ENCODE measurements at regions not wholly inside any gene's neighbourhood (a gene's known extent, or its start where the extent isn't known, plus 50 kb on each side); places are given as distances from the start of the nearest gene placed in this dataset.

GRCh38 chr9:129487658-129488483 is 133.0 kb downstream of the C9orf50 start:
- Histone ChIP-seq H3K4me2 (ENCODE audit: low read depth, low read length) (peak overlapping the region; percentile 61), H2BK20ac (ENCODE audit: low read depth, low read length) (peak overlapping the region; percentile 97), H2BK5ac (ENCODE audit: low read depth, low read length, poor library complexity, severe bottlenecking) (peak overlapping the region; percentile 100), H2BK15ac (ENCODE audit: low read depth, low read length) (peak overlapping the region; percentile 99), H4K5ac (ENCODE audit: low read depth, low read length) (peak overlapping the region; percentile 98), H3K23ac (ENCODE audit: low read depth, low read length) (peak overlapping the region; percentile 100), H4K8ac (ENCODE audit: low read depth in 2 of 2, low read length in 2 of 2) (peak overlapping the region; percentile 95 to 100), H3K4me1 (ENCODE audit: control insufficient read depth, insufficient read depth, low read length) (peaks cover 65% of the 10 kb centered on the region), H4K20me1 (ENCODE audit: insufficient read depth, low read length) (no peaks in the 10 kb centered on the region; the same call in 1 of the 2 replicates), H3K4me3 (ENCODE audit: insufficient read depth, low read depth, low read length) (peak overlapping the region; percentile 23), H3K9ac (ENCODE audit: low read depth, low read length) (peak overlapping the region; percentile 95), H3K18ac (ENCODE audit: low read depth, low read length) (peak overlapping the region; percentile 93), H3K27me3 (ENCODE audit: control insufficient read depth, insufficient read depth, low read length) (no peaks in the 10 kb centered on the region), H3K36me3 (ENCODE audit: control insufficient read depth, insufficient read depth, low read length) (no peaks in the 10 kb centered on the region), H3K9me3 (ENCODE audit: control insufficient read depth, insufficient read depth, low read length) (no peaks in the 10 kb centered on the region), H4K91ac (ENCODE audit: insufficient read depth, low read depth, low read length) (peak overlapping the region; percentile 100), H3K56ac (ENCODE audit: extremely low read depth, insufficient read depth, low read length) (peak overlapping the region; percentile 97), H3K9me1 (ENCODE audit: insufficient read depth, low read length) (peaks cover 27% of the 10 kb centered on the region), H3K4ac (ENCODE audit: low read depth, low read length) (peak overlapping the region; percentile 100), H3K14ac (replicated peaks; ENCODE audit: low read depth, low read length) (peak overlapping the region; percentile 100), H2BK120ac (ENCODE audit: low read depth, low read length) (peak overlapping the region; percentile 100), H2AFZ (replicated peaks; ENCODE audit: low read length, poor library complexity) (peak overlapping the region; percentile 90), H2AK9ac (replicated peaks; ENCODE audit: low read depth, low read length, poor library complexity) (peak overlapping the region; percentile 100), H3K79me1 (ENCODE audit: low read depth in 1 of 2, low read length in 2 of 2) (peaks cover 21 to 76% of the 10 kb centered on the region in 2 experiments), H2AK5ac (ENCODE audit: low read depth, low read length) (peak overlapping the region; percentile 100), H3K27ac (ENCODE audit: insufficient read depth, low read length) (peak overlapping the region; percentile 99)
- CTCF ChIA-PET: no interaction called here
- dilution Hi-C loops (cut with HindIII; ENCODE audit: low sequenced_read_pairs, unreplicated experiment): no loop called here
- intact Hi-C loops (cut with micrococcal nuclease): loop anchor here (1.0 to 2.0 kb wide), 2 partner anchors 123 to 154 kb away; no protein-coding TSS in a partner anchor
- ATAC-seq (ENCODE audit: low read depth): peak; percentile 6
- no TSS peak for BruUV-seq (replicated peaks)
- in situ Hi-C loops (cut with MboI; ENCODE audit: low sequenced_read_pairs): no loop called here
- 5% methylated on average over 30 of the region's 46 CpGs; no CpG with 5 or more reads in 1 of the 2 experiments for WGBS, 2 experiments (ENCODE audit: extremely low coverage in 2 of 2, insufficient read length in 1 of 2)
- TF ChIP-seq USF2 (IDR thresholded peaks at IDR 0.05; ENCODE audit: low read depth, low read length) (0 out of 2 replicates have a peak, but pooled peaks have one; percentile 2), RCOR1 (IDR thresholded peaks at IDR 0.05; ENCODE audit: insufficient replicate concordance, low read length) (no peak), MAFK (IDR thresholded peaks at IDR 0.05; ENCODE audit: low read depth, low read length) (peak; percentile 64), POLR2A (IDR thresholded peaks at IDR 0.05; ENCODE audit: low read depth, low read length) (peak; percentile 11; the same call in 1 of the 2 replicates), NFE2L2 (IDR thresholded peaks at IDR 0.05; ENCODE audit: low read depth, low read length) (no peak)
- DNase-seq: peak; percentile 65
- POLR2A ChIA-PET (ENCODE audit: unreplicated experiment): no interaction called here
